ENCODE measurements at regions not wholly inside any gene's neighbourhood (a gene's known extent, or its start where the extent isn't known, plus 50 kb on each side); places are given as distances from the start of the nearest gene placed in this dataset.

GRCh38 chr20:21577551-21577950, 63.7 kb upstream of the NKX2-2 start:
- DNase-seq (ENCODE audit: low read depth) = no peak

- peak; percentile 1 for DNase-seq (ENCODE audit: low read depth)
Measured at GRCh38 chr20:21575981-21576740, 62.3 kb upstream of the NKX2-2 start.

DNA sequence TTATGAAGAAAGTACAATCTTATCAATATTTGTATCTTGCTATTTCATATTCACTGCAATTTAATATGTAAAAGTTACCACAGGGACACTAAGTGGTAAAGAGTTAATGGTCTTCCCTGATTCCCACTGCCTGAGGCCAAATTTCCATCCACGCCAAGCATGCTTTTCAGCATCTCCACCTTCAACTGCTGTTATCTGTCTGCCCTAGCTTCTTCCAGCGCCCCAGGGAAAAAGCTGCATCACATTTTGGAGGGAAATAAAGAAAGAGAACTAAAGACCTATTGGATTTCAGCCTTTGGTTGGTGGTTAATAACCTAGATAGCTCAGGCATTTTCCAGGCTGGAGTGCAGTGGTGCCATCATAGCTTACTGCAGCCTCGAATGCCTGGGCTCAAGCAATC, 61.3 kb upstream of the NKX2-2 start:
- no peak for DNase-seq (ENCODE audit: low read depth)

- DNase-seq (ENCODE audit: low read depth) = no peak
Measured at GRCh38 chr20:21574443-21574842, 60.6 kb upstream of the NKX2-2 start.

- DNase-seq (ENCODE audit: low read depth) = no peak
Measured at GRCh38 chr20:21573259-21573658, 59.4 kb upstream of the NKX2-2 start.

GRCh38 chr20:21571841-21572690, 58.2 kb upstream of the NKX2-2 start:
- no peak for DNase-seq (ENCODE audit: low read depth)

- no peak for DNase-seq (ENCODE audit: low read depth)
Measured at GRCh38 chr20:21570285-21570992, 56.6 kb upstream of the NKX2-2 start.

DNA sequence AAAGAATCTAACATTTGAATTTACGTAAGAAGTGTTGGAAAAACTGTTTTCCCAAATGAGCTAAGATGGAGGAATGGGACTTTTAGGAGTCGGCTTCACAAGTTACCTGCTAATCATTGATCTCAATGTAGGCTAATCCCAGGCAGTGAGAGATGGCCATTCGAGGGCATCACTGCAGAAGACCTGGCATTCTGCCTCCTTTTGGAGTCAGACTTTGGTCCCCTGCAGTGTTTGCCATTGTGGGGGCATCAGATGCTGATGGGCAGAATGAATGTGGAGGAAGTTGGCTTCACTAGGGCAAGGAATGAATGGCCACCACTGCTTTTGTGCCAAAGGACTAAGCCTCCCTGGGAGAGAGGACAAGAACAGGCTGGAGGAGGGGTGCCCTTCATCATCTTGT, 55.7 kb upstream of the NKX2-2 start:
- DNase-seq (ENCODE audit: low read depth) = no peak

GRCh38 chr20:21564127-21564773, 50.4 kb upstream of the NKX2-2 start:
- DNase-seq (ENCODE audit: low read depth) = no peak

Data from forelimb muscle (tissue), 1 donor.